K562 (cell line): ENCODE measurements at regions not wholly inside any gene's neighbourhood (a gene's known extent, or its start where the extent isn't known, plus 50 kb on each side); places are given as distances from the start of the nearest gene placed in this dataset.

Experiments used
- ATAC-seq: fragments of 200-7000 bp; cut with Tn5 transposase; 3 replicates; pipeline ENCODE4 v1.9.1; 2020; ENCODE audit warnings: moderate library complexity
- BruUV-seq: library from RNA; stranded (reverse); fragments of 400-500 nt; replicated peaks from 2 replicates; lab custom pipeline; 2021; lab: Mats Ljungman, UMichigan
- CTCF ChIA-PET: fragments of 300-600 bp; formaldehyde crosslinking; extraction: SDS; loops from one replicate; lab custom pipeline; 2021; ENCODE audit warnings: low intra/inter-chr PET ratio; lab: Yijun Ruan, JAX
- POLR2A ChIA-PET: fragments of 300-600, 350-650 bp; sonication (Branson Sonifier 250); formaldehyde crosslinking; extraction: SDS; loops from one replicate; lab custom pipeline; 2021; ENCODE audit warnings: antibody characterized with exemption, inconsistent platforms; lab: Yijun Ruan, JAX
- DNase-seq, 4 experiments: peaks; one replicate each; pipeline versions ENCODE4 v3.0.0 to v3.0.0-alpha.2; 2011 to 2018; ENCODE audit warnings: low spot score in 3 of 4, mixed read lengths in 3 of 4; ENCODE audit errors: extremely low read depth in 1 of 4
- FAIRE-seq: peaks from 2 replicates; lab custom pipeline; 2011; peaks lifted over from hg19 to GRCh38; lab: Jason Lieb, UNC
- H2AFZ ChIP-seq: 2 replicates; pipeline ENCODE4 v1.6.0; 2011; ENCODE audit warnings: low read depth, low read length, control low read depth, inconsistent platforms
- H3K27ac ChIP-seq: fragments of 200-600 bp; 3 replicates; pipeline ENCODE4 v1.8.0; 2011; ENCODE audit warnings: low read depth, mild to moderate bottlenecking, control low read depth, inconsistent platforms, low read length, moderate library complexity, mixed read lengths; ENCODE audit errors: extremely low read depth
- H3K27me3 ChIP-seq, 2 experiments: fragments of 300-600 bp in 1 of 2; 2 replicates in 1 of 2; 3 replicates in 1 of 2; pipeline versions ENCODE4 v1.6.0 to v1.8.0; 2011; ENCODE audit warnings: inconsistent platforms in 2 of 2, low read length in 2 of 2, mild to moderate bottlenecking in 1 of 2, mixed read lengths in 1 of 2, moderate library complexity in 1 of 2; ENCODE audit not compliant: control insufficient read depth in 2 of 2, insufficient read depth in 2 of 2
- H3K36me3 ChIP-seq: fragments of 300-600 bp; 3 replicates; pipeline ENCODE4 v1.8.0; 2011; ENCODE audit warnings: mild to moderate bottlenecking, low read length, inconsistent platforms; ENCODE audit not compliant: control insufficient read depth, insufficient read depth
- H3K4me1 ChIP-seq, 2 experiments: fragments of 200-600 bp in 1 of 2; replicated peaks in 1 of 2; 2 replicates in 1 of 2; 3 replicates in 1 of 2; pipeline versions ENCODE4 v1.5.1 to v1.8.0; 2011; ENCODE audit warnings: inconsistent platforms in 2 of 2, low read length in 2 of 2, mild to moderate bottlenecking in 1 of 2, mixed read lengths in 1 of 2, moderate library complexity in 1 of 2; ENCODE audit not compliant: control insufficient read depth in 2 of 2, insufficient read depth in 2 of 2
- H3K4me2 ChIP-seq: 2 replicates; pipeline ENCODE4 v1.6.1; 2011; ENCODE audit warnings: low read length, control low read depth, inconsistent platforms, mixed read lengths; ENCODE audit not compliant: insufficient read depth
- H3K4me3 ChIP-seq: fragments of 200-600 bp; sonication (generic), shearing (Covaris generic); 2 replicates; pipeline ENCODE4 v1.5.1; 2016; ENCODE audit warnings: control low read depth, inconsistent platforms
- H3K79me2 ChIP-seq: fragments of 200-600 bp; 3 replicates; pipeline ENCODE4 v1.8.0; 2011; ENCODE audit warnings: low read length, inconsistent platforms; ENCODE audit not compliant: control insufficient read depth, insufficient read depth
- H3K9ac ChIP-seq, 2 experiments: 2 replicates each; pipeline versions ENCODE4 v1.6.0 to v1.6.1; 2011; ENCODE audit warnings: low read depth in 2 of 2, low read length in 2 of 2, control low read depth in 1 of 2, inconsistent platforms in 1 of 2, mild to moderate bottlenecking in 1 of 2, mixed read lengths in 1 of 2; ENCODE audit not compliant: insufficient read depth in 1 of 2
- H3K9me1 ChIP-seq: one replicate; pipeline ENCODE4 v1.6.0; 2011; ENCODE audit warnings: inconsistent platforms, mild to moderate bottlenecking, low read length, moderate library complexity; ENCODE audit not compliant: control insufficient read depth, insufficient read depth
- H3K9me3 ChIP-seq: replicated peaks from 2 replicates; pipeline ENCODE4 v1.5.1; 2011; ENCODE audit warnings: low read depth, low read length, inconsistent platforms; ENCODE audit not compliant: control insufficient read depth, insufficient read depth
- H4K20me1 ChIP-seq: replicated peaks from 2 replicates; pipeline ENCODE4 v1.6.1; 2011; ENCODE audit warnings: low read length, inconsistent platforms, mixed read lengths; ENCODE audit not compliant: control insufficient read depth, insufficient read depth
- EP300 ChIP-seq: IDR thresholded peaks from 2 replicates; pipeline ENCODE4 v1.6.1; 2012; ENCODE audit warnings: low read length, improper control_type of control experiment
- GABPB2 ChIP-seq: fragments of 250-450 bp; sonication (Bioruptor Pico); conservative IDR thresholded peaks from 2 replicates; pipeline ENCODE4 v1.5.1; 2021; ENCODE audit warnings: mild to moderate bottlenecking
- MTA3 ChIP-seq: fragments of 450-650 bp; formaldehyde crosslinking; IDR thresholded peaks from 2 replicates; pipeline ENCODE4 v1.6.1; 2017; ENCODE audit warnings: mild to moderate bottlenecking, borderline replicate concordance
- NUFIP1 ChIP-seq: fragments of 450-650 bp; IDR thresholded peaks from 2 replicates; pipeline ENCODE4 v1.6.1; 2018; ENCODE audit not compliant: partially characterized antibody
- PCBP1 ChIP-seq: fragments of 200-400 bp; formaldehyde crosslinking; IDR thresholded peaks from 2 replicates; pipeline ENCODE4 v1.6.1; 2018; ENCODE audit warnings: mild to moderate bottlenecking, low read depth, low read length; ENCODE audit not compliant: poor library complexity, severe bottlenecking
- POLR2B ChIP-seq: fragments of 450-650 bp; IDR thresholded peaks from 2 replicates; pipeline ENCODE4 v1.6.1; 2018; ENCODE audit warnings: low read depth; ENCODE audit not compliant: partially characterized antibody
- RBFOX2 ChIP-seq: fragments of 200-400 bp; formaldehyde crosslinking; IDR thresholded peaks from 2 replicates; pipeline ENCODE4 v1.6.1; 2017; ENCODE audit warnings: low read depth, mild to moderate bottlenecking, low read length, moderate library complexity
- RFX1 ChIP-seq: fragments of 450-650 bp; IDR thresholded peaks from 2 replicates; pipeline ENCODE4 v1.6.1; 2016; ENCODE audit warnings: mild to moderate bottlenecking, moderate library complexity
- SP1 ChIP-seq: sonication (generic); formaldehyde crosslinking; IDR thresholded peaks from 2 replicates; pipeline ENCODE4 v1.8.1; 2022; ENCODE audit warnings: mild to moderate bottlenecking, missing genetic modification reagents
- WGBS: fragments of 100-300 bp; shearing (Covaris generic); methylation state at CpG from one replicate; pipeline ENCODE4 v1.1.6; 2016; ENCODE audit warnings: low coverage, mixed read lengths; ENCODE audit not compliant: insufficient coverage; ENCODE audit errors: missing lambda C conversion rate; 5-methylcytosine and 5-hydroxymethylcytosine counted together
- in situ Hi-C: fragments of 300-500 bp; cut with MboI; formaldehyde crosslinking; loops from 4 replicates; pipeline ENCODE4 v1.15.0; 2018; ENCODE audit warnings: inconsistent platforms, mixed read lengths
- intact Hi-C: fragments of 100-400 bp; cut with micrococcal nuclease; formaldehyde crosslinking; loops from 2 replicates; pipeline ENCODE4 v1.14.2; 2022
- TF ChIP-seq, protein P1 (sequence below): fragments of 450-650 bp; formaldehyde crosslinking; IDR thresholded peaks from 2 replicates; pipeline ENCODE4 v1.4.0; 2020; ENCODE audit warnings: mild to moderate bottlenecking
- TF ChIP-seq, protein P2 (sequence below): sonication (generic); formaldehyde crosslinking; IDR thresholded peaks from 2 replicates; pipeline ENCODE4 v1.8.1; 2023; ENCODE audit warnings: missing genetic modification reagents, mild to moderate bottlenecking, borderline replicate concordance

DNA sequence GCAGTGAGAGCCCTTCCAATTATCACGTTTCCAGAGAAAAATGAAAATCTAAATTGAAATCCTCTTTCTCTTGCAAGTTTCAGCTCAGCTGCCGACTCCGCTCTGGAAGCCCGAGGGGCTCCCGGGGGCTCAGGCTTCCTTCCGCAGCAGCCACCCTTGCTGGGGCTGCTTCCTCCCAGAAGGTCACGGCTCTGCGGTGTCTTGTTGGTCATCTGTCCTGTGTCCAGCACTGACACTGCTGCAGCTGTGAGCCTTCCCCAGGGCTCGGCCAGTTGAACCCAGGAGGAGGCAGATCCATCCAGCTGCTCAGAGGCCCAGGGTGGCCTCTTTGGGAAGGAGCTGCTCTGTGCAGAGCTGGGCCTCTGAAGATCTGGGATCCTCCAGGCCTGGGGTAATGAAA, 1337.2 kb downstream of the TBC1D22A start:
- CTCF ChIA-PET = no interaction called here
- no peak overlapping the region for H3K4me2 ChIP-seq
- no peak for FAIRE-seq
- H3K4me1 ChIP-seq = no peaks in the 10 kb centered on the region
- H3K79me2 ChIP-seq = no peaks in the 10 kb centered on the region
- H3K9ac ChIP-seq = no peak overlapping the region
- in situ Hi-C loops = no loop called here
- H4K20me1 ChIP-seq = 0 out of 2 replicates have a peak, but pooled peaks cover 3% of the 10 kb centered on the region
- H3K27ac ChIP-seq = no peak overlapping the region
- no peaks in the 10 kb centered on the region for H3K36me3 ChIP-seq
- no peak overlapping the region for H2AFZ ChIP-seq
- H3K4me3 ChIP-seq = no peak overlapping the region
- intact Hi-C loops = no loop called here
- no peak for TF ChIP-seq RBFOX2
- no peak for TF ChIP-seq SP1 (CRISPR knock-in tag)
- no peak for TF ChIP-seq GABPB2
- no peak for TF ChIP-seq EP300
- TF ChIP-seq RFX1 = no peak
- TF ChIP-seq POLR2B = no peak
- TF ChIP-seq MTA3 = no peak
- TF ChIP-seq, all 486 proteins: peak for 0
- no peaks in the 10 kb centered on the region for H3K9me1 ChIP-seq
- H3K27me3 ChIP-seq = peaks cover 0 to 7% of the 10 kb centered on the region in 2 experiments; a peak in 1 of 5 replicates
- POLR2A ChIA-PET = no interaction called here
- ATAC-seq (no peak), DNase-seq (no peak)
- no TSS peak for BruUV-seq
- H3K9me3 ChIP-seq = no peaks in the 10 kb centered on the region
- 5% methylated on average over 6 of the region's 9 CpGs for WGBS

DNA sequence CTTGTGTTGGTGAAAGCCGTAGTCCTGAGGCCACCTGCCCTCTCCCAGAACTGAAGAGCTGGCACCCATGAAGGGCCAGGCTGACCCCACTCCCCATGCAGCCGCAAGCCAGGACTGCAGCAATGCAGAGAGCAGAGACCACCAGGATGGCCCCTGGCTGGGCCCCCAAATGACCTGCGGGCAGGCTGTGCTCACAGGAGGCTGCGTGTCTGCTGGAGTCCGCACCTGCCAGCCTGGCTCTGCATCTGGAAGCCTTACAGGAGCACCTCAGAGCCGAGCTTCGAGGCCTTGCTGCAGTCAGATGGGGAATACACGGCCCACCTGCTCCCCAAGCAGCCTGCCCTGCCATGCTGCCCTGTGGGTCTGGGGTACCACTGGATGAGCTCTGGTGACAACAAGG, 1336.8 kb downstream of the TBC1D22A start:
- ChIA-PET POLR2A (no interaction called here), CTCF (no interaction called here)
- ATAC-seq = no peak
- H3K79me2 ChIP-seq = no peaks in the 10 kb centered on the region
- no peaks in the 10 kb centered on the region for H3K9me1 ChIP-seq
- H3K4me1 ChIP-seq = no peaks in the 10 kb centered on the region
- no TSS peak for BruUV-seq
- intact Hi-C loops (no loop called here), in situ Hi-C loops (no loop called here)
- H3K9me3 ChIP-seq = no peaks in the 10 kb centered on the region
- H3K36me3 ChIP-seq = no peaks in the 10 kb centered on the region
- no peak overlapping the region for H2AFZ ChIP-seq
- no peak overlapping the region for H3K4me2 ChIP-seq
- peaks cover 0 to 7% of the 10 kb centered on the region in 2 experiments; a peak in 1 of 5 replicates for H3K27me3 ChIP-seq
- no peak overlapping the region for H3K9ac ChIP-seq
- no peak for DNase-seq
- H3K27ac ChIP-seq = no peak overlapping the region
- no peak for FAIRE-seq
- 4% methylated on average over 3 of the region's 8 CpGs for whole genome bisulfite sequencing
- 0 out of 2 replicates have a peak, but pooled peaks cover 3% of the 10 kb centered on the region for H4K20me1 ChIP-seq
- no peak overlapping the region for H3K4me3 ChIP-seq
- TF ChIP-seq, protein P1, sequence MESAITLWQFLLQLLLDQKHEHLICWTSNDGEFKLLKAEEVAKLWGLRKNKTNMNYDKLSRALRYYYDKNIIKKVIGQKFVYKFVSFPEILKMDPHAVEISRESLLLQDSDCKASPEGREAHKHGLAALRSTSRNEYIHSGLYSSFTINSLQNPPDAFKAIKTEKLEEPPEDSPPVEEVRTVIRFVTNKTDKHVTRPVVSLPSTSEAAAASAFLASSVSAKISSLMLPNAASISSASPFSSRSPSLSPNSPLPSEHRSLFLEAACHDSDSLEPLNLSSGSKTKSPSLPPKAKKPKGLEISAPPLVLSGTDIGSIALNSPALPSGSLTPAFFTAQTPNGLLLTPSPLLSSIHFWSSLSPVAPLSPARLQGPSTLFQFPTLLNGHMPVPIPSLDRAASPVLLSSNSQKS (CRISPR knock-in tag) = no peak
- TF ChIP-seq, protein P2, sequence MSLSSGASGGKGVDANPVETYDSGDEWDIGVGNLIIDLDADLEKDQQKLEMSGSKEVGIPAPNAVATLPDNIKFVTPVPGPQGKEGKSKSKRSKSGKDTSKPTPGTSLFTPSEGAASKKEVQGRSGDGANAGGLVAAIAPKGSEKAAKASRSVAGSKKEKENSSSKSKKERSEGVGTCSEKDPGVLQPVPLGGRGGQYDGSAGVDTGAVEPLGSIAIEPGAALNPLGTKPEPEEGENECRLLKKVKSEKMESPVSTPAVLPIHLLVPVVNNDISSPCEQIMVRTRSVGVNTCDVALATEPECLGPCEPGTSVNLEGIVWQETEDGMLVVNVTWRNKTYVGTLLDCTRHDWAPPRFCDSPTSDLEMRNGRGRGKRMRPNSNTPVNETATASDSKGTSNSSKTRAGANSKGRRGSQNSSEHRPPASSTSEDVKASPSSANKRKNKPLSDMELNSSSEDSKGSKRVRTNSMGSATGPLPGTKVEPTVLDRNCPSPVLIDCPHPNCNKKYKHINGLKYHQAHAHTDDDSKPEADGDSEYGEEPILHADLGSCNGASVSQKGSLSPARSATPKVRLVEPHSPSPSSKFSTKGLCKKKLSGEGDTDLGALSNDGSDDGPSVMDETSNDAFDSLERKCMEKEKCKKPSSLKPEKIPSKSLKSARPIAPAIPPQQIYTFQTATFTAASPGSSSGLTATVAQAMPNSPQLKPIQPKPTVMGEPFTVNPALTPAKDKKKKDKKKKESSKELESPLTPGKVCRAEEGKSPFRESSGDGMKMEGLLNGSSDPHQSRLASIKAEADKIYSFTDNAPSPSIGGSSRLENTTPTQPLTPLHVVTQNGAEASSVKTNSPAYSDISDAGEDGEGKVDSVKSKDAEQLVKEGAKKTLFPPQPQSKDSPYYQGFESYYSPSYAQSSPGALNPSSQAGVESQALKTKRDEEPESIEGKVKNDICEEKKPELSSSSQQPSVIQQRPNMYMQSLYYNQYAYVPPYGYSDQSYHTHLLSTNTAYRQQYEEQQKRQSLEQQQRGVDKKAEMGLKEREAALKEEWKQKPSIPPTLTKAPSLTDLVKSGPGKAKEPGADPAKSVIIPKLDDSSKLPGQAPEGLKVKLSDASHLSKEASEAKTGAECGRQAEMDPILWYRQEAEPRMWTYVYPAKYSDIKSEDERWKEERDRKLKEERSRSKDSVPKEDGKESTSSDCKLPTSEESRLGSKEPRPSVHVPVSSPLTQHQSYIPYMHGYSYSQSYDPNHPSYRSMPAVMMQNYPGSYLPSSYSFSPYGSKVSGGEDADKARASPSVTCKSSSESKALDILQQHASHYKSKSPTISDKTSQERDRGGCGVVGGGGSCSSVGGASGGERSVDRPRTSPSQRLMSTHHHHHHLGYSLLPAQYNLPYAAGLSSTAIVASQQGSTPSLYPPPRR = no peak
- TF ChIP-seq PCBP1 (no peak), NUFIP1 (no peak)
